Muscle layer of colon (tissue), 2 donors: ENCODE measurements at regions not wholly inside any gene's neighbourhood (a gene's known extent, or its start where the extent isn't known, plus 50 kb on each side); places are given as distances from the start of the nearest gene placed in this dataset.

Source experiments
- H3K27ac ChIP-seq: one replicate; pipeline ENCODE4 v1.7.0; 2013; ENCODE audit warnings: low read depth, mild to moderate bottlenecking, low read length, moderate library complexity
- H3K27me3 ChIP-seq, 2 donors: one replicate each; pipeline ENCODE4 v1.7.0; 2013; ENCODE audit warnings: low read length in 2 of 2, mild to moderate bottlenecking in 2 of 2; ENCODE audit not compliant: insufficient read depth in 2 of 2, control insufficient read depth in 1 of 2
- H3K36me3 ChIP-seq: one replicate; pipeline ENCODE4 v1.7.0; 2013; ENCODE audit warnings: mild to moderate bottlenecking, low read length; ENCODE audit not compliant: insufficient read depth
- H3K4me1 ChIP-seq: one replicate; pipeline ENCODE4 v1.7.0; 2013; ENCODE audit warnings: mild to moderate bottlenecking, low read length; ENCODE audit not compliant: insufficient read depth
- H3K4me3 ChIP-seq, 2 donors: one replicate each; pipeline ENCODE4 v1.7.0; 2013; ENCODE audit warnings: low read length in 2 of 2, low read depth in 1 of 2, mild to moderate bottlenecking in 1 of 2, moderate library complexity in 1 of 2
- H3K9ac ChIP-seq: one replicate; pipeline ENCODE4 v1.7.0; 2013; ENCODE audit warnings: low read length
- H3K9me3 ChIP-seq: one replicate; pipeline ENCODE4 v1.7.0; 2013; ENCODE audit warnings: mild to moderate bottlenecking, low read length
- donor health status: abdominal sarcoma.
- donor health status: Adenocarcinoma of cecum.

GRCh38 chr18:25630682-25631081 is 278.7 kb upstream of the ZNF521 start:
- Histone ChIP-seq H3K4me1 (no peaks in the 10 kb centered on the region), H3K9me3 (no peaks in the 10 kb centered on the region), H3K9ac (no peak overlapping the region), H3K27me3 (no peaks in the 10 kb centered on the region), H3K4me3 (no peak overlapping the region), H3K27ac (no peak overlapping the region), H3K36me3 (no peaks in the 10 kb centered on the region)

GRCh38 chr18:25621682-25622081 is 269.7 kb upstream of the ZNF521 start:
- Histone ChIP-seq H3K9ac (no peak overlapping the region), H3K9me3 (no peaks in the 10 kb centered on the region), H3K27me3 (no peaks in the 10 kb centered on the region), H3K36me3 (no peaks in the 10 kb centered on the region), H3K4me1 (no peaks in the 10 kb centered on the region), H3K4me3 (no peak overlapping the region), H3K27ac (no peak overlapping the region)

- no peak overlapping the region for H3K27ac ChIP-seq
- H3K36me3 ChIP-seq, result no peaks in the 10 kb centered on the region
- no peak overlapping the region for H3K9ac ChIP-seq
- no peak overlapping the region for H3K4me3 ChIP-seq
- no peaks in the 10 kb centered on the region for H3K27me3 ChIP-seq
- H3K4me1 ChIP-seq, result no peaks in the 10 kb centered on the region
- H3K9me3 ChIP-seq, result no peaks in the 10 kb centered on the region
Observed at GRCh38 chr18:25621144-25621543, 269.2 kb upstream of the ZNF521 start.

- H3K9me3 ChIP-seq, result no peaks in the 10 kb centered on the region
- no peaks in the 10 kb centered on the region for H3K27me3 ChIP-seq
- H3K36me3 ChIP-seq, result no peaks in the 10 kb centered on the region
- H3K9ac ChIP-seq, result no peak overlapping the region
- no peak overlapping the region for H3K4me3 ChIP-seq
- no peak overlapping the region for H3K27ac ChIP-seq
- no peaks in the 10 kb centered on the region for H3K4me1 ChIP-seq
Observed at GRCh38 chr18:25614168-25614567, 262.2 kb upstream of the ZNF521 start.

- no peak overlapping the region for H3K27ac ChIP-seq
- H3K9ac ChIP-seq, result no peak overlapping the region
- no peaks in the 10 kb centered on the region for H3K27me3 ChIP-seq
- no peak overlapping the region for H3K4me3 ChIP-seq
- no peaks in the 10 kb centered on the region for H3K36me3 ChIP-seq
- H3K9me3 ChIP-seq, result no peaks in the 10 kb centered on the region
- no peaks in the 10 kb centered on the region for H3K4me1 ChIP-seq
Observed at GRCh38 chr18:25612466-25612865, 260.5 kb upstream of the ZNF521 start.

- Histone ChIP-seq H3K9ac (no peak overlapping the region), H3K27me3 (no peaks in the 10 kb centered on the region), H3K36me3 (no peaks in the 10 kb centered on the region), H3K4me1 (no peaks in the 10 kb centered on the region), H3K4me3 (no peak overlapping the region), H3K9me3 (no peaks in the 10 kb centered on the region), H3K27ac (no peak overlapping the region)
Observed at GRCh38 chr18:25608091-25608490, 256.1 kb upstream of the ZNF521 start.

GRCh38 chr18:25604894-25605597 is 253.1 kb upstream of the ZNF521 start:
- Histone ChIP-seq H3K27me3 (no peaks in the 10 kb centered on the region), H3K36me3 (no peaks in the 10 kb centered on the region), H3K9me3 (no peaks in the 10 kb centered on the region), H3K4me3 (no peak overlapping the region), H3K4me1 (no peaks in the 10 kb centered on the region), H3K27ac (no peak overlapping the region), H3K9ac (no peak overlapping the region)

GRCh38 chr18:25604196-25604893 is 252.4 kb upstream of the ZNF521 start:
- H3K4me1 ChIP-seq, result no peaks in the 10 kb centered on the region
- no peak overlapping the region for H3K4me3 ChIP-seq
- H3K9me3 ChIP-seq, result no peaks in the 10 kb centered on the region
- no peak overlapping the region for H3K9ac ChIP-seq
- H3K27me3 ChIP-seq, result no peaks in the 10 kb centered on the region
- H3K36me3 ChIP-seq, result no peaks in the 10 kb centered on the region
- H3K27ac ChIP-seq, result no peak overlapping the region

- H3K9me3 ChIP-seq, result no peaks in the 10 kb centered on the region
- no peak overlapping the region for H3K27ac ChIP-seq
- no peak overlapping the region for H3K4me3 ChIP-seq
- H3K27me3 ChIP-seq, result no peaks in the 10 kb centered on the region
- no peaks in the 10 kb centered on the region for H3K4me1 ChIP-seq
- H3K9ac ChIP-seq, result no peak overlapping the region
- no peaks in the 10 kb centered on the region for H3K36me3 ChIP-seq
Observed at GRCh38 chr18:25599443-25599842, 247.5 kb upstream of the ZNF521 start.

GRCh38 chr18:25597476-25597875 is 245.5 kb upstream of the ZNF521 start:
- Histone ChIP-seq H3K27me3 (no peaks in the 10 kb centered on the region), H3K4me1 (no peaks in the 10 kb centered on the region), H3K27ac (no peak overlapping the region), H3K9me3 (no peaks in the 10 kb centered on the region), H3K36me3 (no peaks in the 10 kb centered on the region), H3K4me3 (no peak overlapping the region), H3K9ac (no peak overlapping the region)

- Histone ChIP-seq H3K27ac (no peak overlapping the region), H3K9me3 (no peaks in the 10 kb centered on the region), H3K4me3 (no peak overlapping the region), H3K4me1 (no peaks in the 10 kb centered on the region), H3K36me3 (no peaks in the 10 kb centered on the region), H3K27me3 (no peaks in the 10 kb centered on the region), H3K9ac (no peak overlapping the region)
Observed at GRCh38 chr18:25595274-25596060, 243.5 kb upstream of the ZNF521 start.
